ENCODE measurements at regions not wholly inside any gene's neighbourhood (a gene's known extent, or its start where the extent isn't known, plus 50 kb on each side); places are given as distances from the start of the nearest gene placed in this dataset.
"Not testable (repeated sequence)": the region's sequence is repeated elsewhere in the genome, so short reads cannot be mapped to it uniquely, and the experiment has no call there.

- no peak for DNase-seq
Measured at GRCh38 chr6:9131616-9132015, 696.3 kb upstream of the SLC35B3 start.

GRCh38 chr6:9131201-9131600, 695.9 kb upstream of the SLC35B3 start:
- no peak for DNase-seq

GRCh38 chr6:9128970-9129369, 693.6 kb upstream of the SLC35B3 start:
- no peak for DNase-seq

GRCh38 chr6:9126878-9127560, 691.7 kb upstream of the SLC35B3 start:
- DNase-seq = no peak

- not testable (repeated sequence) for DNase-seq
Measured at GRCh38 chr6:9126034-9126433, 690.7 kb upstream of the SLC35B3 start.

- no peak for DNase-seq
Measured at GRCh38 chr6:9121549-9121948, 686.2 kb upstream of the SLC35B3 start.

GRCh38 chr6:9116026-9116425, 680.7 kb upstream of the SLC35B3 start:
- DNase-seq = no peak

- DNase-seq = no peak
Measured at GRCh38 chr6:9112544-9112943, 677.2 kb upstream of the SLC35B3 start.

- no peak for DNase-seq
Measured at GRCh38 chr6:9103876-9104521, 668.7 kb upstream of the SLC35B3 start.

GRCh38 chr6:9101920-9102319, 666.6 kb upstream of the SLC35B3 start:
- DNase-seq = no peak

- DNase-seq = no peak
Measured at GRCh38 chr6:9100869-9101580, 665.7 kb upstream of the SLC35B3 start.

GRCh38 chr6:9095729-9096128, 660.4 kb upstream of the SLC35B3 start:
- no peak for DNase-seq

GRCh38 chr6:9095137-9095536, 659.8 kb upstream of the SLC35B3 start:
- DNase-seq = no peak

GRCh38 chr6:9089724-9090123, 654.4 kb upstream of the SLC35B3 start:
- no peak for DNase-seq

GRCh38 chr6:9087470-9087869, 652.1 kb upstream of the SLC35B3 start:
- no peak for DNase-seq

- DNase-seq = no peak
Measured at GRCh38 chr6:9086331-9086730, 651.0 kb upstream of the SLC35B3 start.

GRCh38 chr6:9085709-9086070, 650.3 kb upstream of the SLC35B3 start:
- no peak for DNase-seq

GRCh38 chr6:9085054-9085708, 649.8 kb upstream of the SLC35B3 start:
- DNase-seq = no peak

- no peak for DNase-seq
Measured at GRCh38 chr6:9083108-9083507, 647.8 kb upstream of the SLC35B3 start.

GRCh38 chr6:9066726-9067125, 631.4 kb upstream of the SLC35B3 start:
- no peak for DNase-seq

GRCh38 chr6:9064156-9064555, 628.8 kb upstream of the SLC35B3 start:
- no peak for DNase-seq

GRCh38 chr6:9062596-9062995, 627.3 kb upstream of the SLC35B3 start:
- no peak for DNase-seq

GRCh38 chr6:9057937-9058336, 622.6 kb upstream of the SLC35B3 start:
- DNase-seq = no peak

- DNase-seq = no peak
Measured at GRCh38 chr6:9056556-9056955, 621.2 kb upstream of the SLC35B3 start.
